Vagina (tissue), 2 donors: ENCODE measurements at regions not wholly inside any gene's neighbourhood (a gene's known extent, or its start where the extent isn't known, plus 50 kb on each side); places are given as distances from the start of the nearest gene placed in this dataset.

Experiments
- DNase-seq, 2 donors: peaks; one replicate each; pipeline ENCODE4 v3.0.0-alpha.2; 2017; ENCODE audit errors: extremely low spot score in 2 of 2
- H3K27ac ChIP-seq: fragments of 200-600 bp; sonication (generic); one replicate; pipeline ENCODE4 v1.5.1; 2019
- H3K27me3 ChIP-seq: fragments of 200-600 bp; sonication (generic); one replicate; pipeline ENCODE4 v1.5.1; 2019
- H3K36me3 ChIP-seq, 2 donors: fragments of 200-600 bp; sonication (generic); one replicate each; pipeline ENCODE4 v1.5.1; 2017 to 2019
- H3K4me1 ChIP-seq: fragments of 200-600 bp; sonication (generic); one replicate; pipeline ENCODE4 v1.5.1; 2019
- H3K4me3 ChIP-seq, 2 donors: fragments of 200-600 bp; sonication (generic); 1 replicate in 1 of 2; 2 replicates in 1 of 2; pipeline ENCODE4 v1.5.1; 2016 to 2019
- H3K9me3 ChIP-seq: fragments of 200-600 bp; sonication (generic); one replicate; pipeline ENCODE4 v1.5.1; 2019
- CTCF ChIP-seq, 3 experiments: fragments of 450-650 bp in 2 of 3; fragments of 200-600 bp in 1 of 3; sonication (generic) in 1 of 3; IDR thresholded peaks; one replicate each; pipeline ENCODE4 v1.5.1; 2017 to 2019; ENCODE audit warnings: antibody characterized with exemption in 3 of 3, mild to moderate bottlenecking in 2 of 3, moderate library complexity in 2 of 3
- POLR2A ChIP-seq, 2 donors: fragments of 450-650 bp; IDR thresholded peaks; one replicate each; pipeline ENCODE4 v1.6.1; 2017; ENCODE audit warnings: antibody characterized with exemption in 2 of 2, mild to moderate bottlenecking in 2 of 2, moderate library complexity in 2 of 2
- POLR2AphosphoS5 ChIP-seq, 2 donors: sonication (generic); formaldehyde crosslinking; IDR thresholded peaks; one replicate each; pipeline ENCODE4 v1.9.0; 2017; ENCODE audit warnings: antibody characterized with exemption in 2 of 2, mild to moderate bottlenecking in 2 of 2, low read depth in 1 of 2; ENCODE audit not compliant: insufficient read depth in 1 of 2
- intact Hi-C: fragments of 100-400 bp; cut with DNase I; formaldehyde crosslinking; loops from one replicate; pipeline ENCODE4 v1.15.1; 2023

DNA sequence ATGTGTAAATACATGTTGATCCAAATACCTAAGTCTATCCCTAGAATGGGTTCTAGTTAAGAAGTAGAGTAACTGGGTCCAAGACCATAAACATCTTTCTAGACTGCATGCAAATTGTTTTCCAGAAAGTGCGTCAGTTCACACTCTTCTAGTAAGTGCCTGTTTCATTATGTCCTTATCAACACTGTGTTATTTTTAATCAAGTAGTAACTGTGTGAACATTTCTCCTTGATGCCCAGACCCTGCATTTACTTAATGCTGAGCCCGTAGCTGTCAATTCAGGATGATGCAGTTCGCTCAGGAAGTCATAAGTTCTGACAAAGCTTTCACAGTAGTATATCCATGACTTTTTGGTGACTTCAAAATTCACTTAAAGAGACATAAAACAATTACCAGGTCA lies 374.8 kb downstream of the OTUD1 start:
- H3K27ac ChIP-seq = no peak overlapping the region
- no peaks in the 10 kb centered on the region for H3K27me3 ChIP-seq
- DNase-seq = no peak
- TF ChIP-seq POLR2A (IDR thresholded peaks at IDR 0.05) (no peak), CTCF (IDR thresholded peaks at IDR 0.05) (no peak), POLR2AphosphoS5 (IDR thresholded peaks at IDR 0.05; ENCODE audit: insufficient read depth in 1 of 2, low read depth in 1 of 2) (no peak)
- H3K36me3 ChIP-seq = no peaks in the 10 kb centered on the region
- H3K9me3 ChIP-seq = no peaks in the 10 kb centered on the region
- no peaks in the 10 kb centered on the region for H3K4me1 ChIP-seq
- intact Hi-C loops = no loop called here
- H3K4me3 ChIP-seq = no peak overlapping the region

GRCh38 chr10:23818484-23818883 lies 379.6 kb downstream of the OTUD1 start:
- intact Hi-C loops = no loop called here
- no peak overlapping the region for H3K27ac ChIP-seq
- TF ChIP-seq POLR2A (IDR thresholded peaks at IDR 0.05) = no peak
- no peaks in the 10 kb centered on the region for H3K27me3 ChIP-seq
- H3K9me3 ChIP-seq = no peaks in the 10 kb centered on the region
- DNase-seq = no peak
- no peaks in the 10 kb centered on the region for H3K36me3 ChIP-seq
- no peaks in the 10 kb centered on the region for H3K4me1 ChIP-seq
- H3K4me3 ChIP-seq = no peak overlapping the region

- Histone ChIP-seq H3K27me3 (no peaks in the 10 kb centered on the region), H3K4me3 (no peak overlapping the region), H3K27ac (no peak overlapping the region), H3K36me3 (no peaks in the 10 kb centered on the region), H3K9me3 (no peaks in the 10 kb centered on the region), H3K4me1 (no peaks in the 10 kb centered on the region)
- no peak for DNase-seq
- TF ChIP-seq POLR2A (IDR thresholded peaks at IDR 0.05) (no peak), POLR2AphosphoS5 (IDR thresholded peaks at IDR 0.05; ENCODE audit: insufficient read depth in 1 of 2, low read depth in 1 of 2) (no peak), CTCF (IDR thresholded peaks at IDR 0.05) (no peak)
- intact Hi-C loops = no loop called here
These were observed 381.9 kb downstream of the OTUD1 start for GRCh38 chr10:23820792-23821191.

DNA sequence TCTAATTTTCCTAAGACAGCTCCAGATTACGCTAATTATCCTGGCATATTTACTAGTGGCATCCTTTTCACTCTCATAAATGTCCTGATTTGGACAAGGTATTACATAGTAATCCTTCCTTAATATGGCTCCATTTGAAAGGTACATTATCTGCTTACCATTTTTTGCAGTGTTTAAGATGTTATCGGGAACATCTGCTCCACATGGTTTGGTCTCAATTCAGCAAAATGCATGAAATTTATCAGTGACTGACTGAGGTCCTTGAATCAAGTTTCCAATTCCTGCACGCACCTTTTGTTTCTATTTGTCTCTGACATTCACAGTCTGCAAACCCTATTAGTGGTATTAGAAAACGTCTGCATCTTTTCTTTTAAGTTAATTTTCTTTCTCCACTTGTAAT lies 384.1 kb upstream of the KIAA1217 start:
- no peaks in the 10 kb centered on the region for H3K4me1 ChIP-seq
- DNase-seq = no peak
- H3K9me3 ChIP-seq = no peaks in the 10 kb centered on the region
- H3K4me3 ChIP-seq = no peak overlapping the region
- intact Hi-C loops = no loop called here
- TF ChIP-seq POLR2AphosphoS5 (IDR thresholded peaks at IDR 0.05; ENCODE audit: insufficient read depth in 1 of 2, low read depth in 1 of 2) (no peak), CTCF (IDR thresholded peaks at IDR 0.05) (no peak), POLR2A (IDR thresholded peaks at IDR 0.05) (no peak)
- no peak overlapping the region for H3K27ac ChIP-seq
- H3K27me3 ChIP-seq = no peaks in the 10 kb centered on the region
- H3K36me3 ChIP-seq = no peaks in the 10 kb centered on the region

- Histone ChIP-seq H3K4me1 (no peaks in the 10 kb centered on the region), H3K27me3 (no peaks in the 10 kb centered on the region), H3K27ac (no peak overlapping the region), H3K36me3 (no peaks in the 10 kb centered on the region), H3K9me3 (no peaks in the 10 kb centered on the region), H3K4me3 (no peak overlapping the region)
- intact Hi-C loops = no loop called here
- TF ChIP-seq POLR2AphosphoS5 (IDR thresholded peaks at IDR 0.05; ENCODE audit: insufficient read depth in 1 of 2, low read depth in 1 of 2) (no peak), POLR2A (IDR thresholded peaks at IDR 0.05) (no peak), CTCF (IDR thresholded peaks at IDR 0.05) (no peak)
- no peak for DNase-seq
These were observed 382.5 kb upstream of the KIAA1217 start for GRCh38 chr10:23826421-23826820.

- DNase-seq = no peak
- no peaks in the 10 kb centered on the region for H3K4me1 ChIP-seq
These were observed 379.4 kb upstream of the KIAA1217 start for GRCh38 chr10:23829556-23829955.

More at GRCh38 chr10:23829556-23829955, 379.4 kb upstream of the KIAA1217 start:
- Histone ChIP-seq H3K9me3 (no peaks in the 10 kb centered on the region), H3K27me3 (no peaks in the 10 kb centered on the region), H3K36me3 (no peaks in the 10 kb centered on the region), H3K27ac (no peak overlapping the region), H3K4me3 (no peak overlapping the region)
- TF ChIP-seq POLR2A (IDR thresholded peaks at IDR 0.05) (no peak), CTCF (IDR thresholded peaks at IDR 0.05) (no peak), POLR2AphosphoS5 (IDR thresholded peaks at IDR 0.05; ENCODE audit: insufficient read depth in 1 of 2, low read depth in 1 of 2) (no peak)
- intact Hi-C loops = no loop called here
